Epidermal melanocyte (primary cell): ENCODE measurements at regions not wholly inside any gene's neighbourhood (a gene's known extent, or its start where the extent isn't known, plus 50 kb on each side); places are given as distances from the start of the nearest gene placed in this dataset.
"Not testable (repeated sequence)": the region's sequence is repeated elsewhere in the genome, so short reads cannot be mapped to it uniquely, and the experiment has no call there.

Source experiments
- DNase-seq: peaks from one replicate; pipeline ENCODE4 v3.0.0; 2011; ENCODE audit warnings: low spot score; ENCODE audit not compliant: insufficient read length

GRCh38 chr3:159348431-159348830, 546.6 kb downstream of the MFSD1 start:
- no peak for DNase-seq

DNA sequence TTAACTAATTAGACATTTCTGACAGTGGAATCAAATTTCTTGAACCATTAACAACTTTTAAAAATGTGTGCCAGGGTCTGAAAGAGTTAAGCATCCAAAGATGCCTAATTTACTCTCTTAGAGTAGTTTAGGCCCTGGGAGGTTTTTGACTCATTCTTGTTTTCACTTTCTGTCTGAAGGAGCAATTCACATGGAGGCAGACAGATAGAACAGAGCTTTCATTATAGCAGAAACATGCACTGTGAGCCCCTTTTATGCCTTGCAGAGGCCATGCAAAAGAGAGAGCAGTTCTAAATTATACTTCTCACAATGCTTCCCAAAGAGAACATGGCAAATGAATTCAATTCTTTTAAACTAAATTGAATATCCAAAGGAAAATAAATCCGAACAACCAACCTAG, 554.8 kb downstream of the MFSD1 start:
- DNase-seq = peak; percentile 29

DNA sequence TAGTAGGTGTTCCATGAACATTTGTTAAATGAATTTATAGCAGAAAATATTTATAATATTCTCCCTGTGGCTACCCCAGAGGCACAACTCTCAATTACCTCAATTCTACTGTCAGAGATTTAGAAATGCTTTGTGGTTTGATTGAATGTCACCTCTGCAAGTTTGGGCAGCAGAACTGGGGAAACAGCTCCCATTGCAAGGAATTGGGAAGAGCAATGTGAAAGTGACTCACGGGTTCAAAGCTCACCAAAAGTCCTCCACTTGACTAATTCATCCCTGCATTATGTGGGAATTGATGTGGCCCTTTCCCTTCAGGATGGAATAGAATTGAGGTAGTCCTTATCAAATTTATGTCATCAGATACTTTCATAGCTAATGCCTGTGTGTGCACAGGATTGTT, 562.7 kb downstream of the MFSD1 start:
- DNase-seq = no peak

DNA sequence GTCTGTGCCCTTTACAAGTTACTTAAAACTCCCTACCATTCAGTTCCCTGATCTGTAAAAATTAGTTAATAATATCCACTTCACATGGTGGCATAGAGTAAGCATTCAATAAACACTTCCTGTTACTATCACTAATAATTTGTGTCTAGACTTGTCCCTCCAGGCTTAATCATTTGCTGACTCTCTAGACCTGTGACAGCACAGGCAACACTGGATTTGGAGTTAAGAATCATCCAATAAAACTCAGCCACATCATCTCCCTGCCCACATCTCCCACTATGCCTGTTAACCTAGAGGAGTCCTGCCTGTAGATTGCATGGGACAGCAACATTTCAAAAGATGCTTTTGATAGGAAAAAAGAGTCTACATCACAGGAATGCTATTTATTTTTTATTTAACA, 564.6 kb downstream of the MFSD1 start:
- no peak for DNase-seq

GRCh38 chr3:159371961-159372360, 570.1 kb downstream of the MFSD1 start:
- no peak for DNase-seq

DNA sequence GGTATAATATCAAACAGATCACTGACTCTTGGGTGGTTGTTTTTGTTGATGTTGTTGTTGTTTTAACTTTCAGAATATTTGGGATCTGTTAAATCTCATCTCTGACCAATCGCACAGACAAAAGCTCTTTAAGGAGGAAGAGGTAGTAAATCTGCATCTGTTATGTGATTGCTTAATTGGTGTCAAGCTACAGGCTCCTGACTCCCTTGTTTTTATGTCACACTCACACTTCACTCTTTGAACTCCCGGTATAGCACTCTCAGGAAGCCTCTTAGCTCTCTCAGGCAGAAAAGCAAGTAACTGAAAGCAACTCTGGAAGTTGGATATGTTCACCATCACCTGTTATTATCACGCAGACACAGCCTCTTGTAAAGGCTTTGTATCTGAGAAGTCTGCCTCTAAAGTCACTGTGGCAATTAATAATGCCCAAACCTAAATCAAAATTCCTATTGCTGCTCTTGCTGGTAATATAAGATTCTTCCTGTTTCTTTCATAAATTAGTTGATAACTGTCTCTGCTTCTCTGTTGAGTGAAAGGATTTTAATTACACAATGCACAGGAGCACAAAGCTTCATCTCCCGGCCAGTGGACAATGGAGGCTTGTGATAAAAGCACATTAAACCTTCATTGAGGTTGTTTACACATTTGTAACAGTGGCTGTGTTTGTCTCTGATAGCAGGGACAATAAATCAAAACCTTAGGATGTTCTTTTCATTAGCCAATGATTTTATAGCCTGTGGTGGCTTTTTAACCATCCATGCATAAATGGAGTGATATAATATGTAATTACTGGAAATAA, 576.7 kb downstream of the MFSD1 start:
- DNase-seq = no peak

GRCh38 chr3:159380891-159381290, 579.0 kb downstream of the MFSD1 start:
- no peak for DNase-seq

DNA sequence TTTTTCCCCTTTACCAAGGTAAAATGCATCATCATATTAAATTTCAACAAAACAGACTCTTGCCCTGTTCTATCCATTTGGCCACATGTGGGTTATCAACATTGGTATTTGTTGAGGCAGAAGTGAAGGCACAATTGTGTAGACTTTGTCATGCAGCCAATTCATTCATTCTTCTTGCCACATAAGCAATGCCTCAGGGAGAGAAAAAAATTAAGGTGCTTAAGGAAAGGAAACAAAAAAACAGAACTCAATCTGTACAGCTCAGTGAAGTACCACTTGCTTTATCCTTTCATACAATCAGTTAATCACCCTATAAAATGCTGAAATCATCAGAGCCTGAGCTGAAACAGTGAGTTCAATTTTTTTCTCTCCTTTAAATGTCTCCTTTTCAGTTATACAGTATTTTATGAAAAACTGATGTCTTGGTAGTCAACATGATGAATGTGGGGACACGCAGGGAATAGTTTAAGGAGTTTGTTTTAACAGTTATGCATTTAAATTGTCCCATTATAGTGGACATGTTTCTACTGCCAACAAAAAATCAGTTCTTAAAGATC, 588.9 kb downstream of the MFSD1 start:
- no peak for DNase-seq

GRCh38 chr3:159397683-159398082, 591.0 kb upstream of the IL12A start:
- DNase-seq = not testable (repeated sequence)

GRCh38 chr3:159401069-159401468, 587.6 kb upstream of the IL12A start:
- no peak for DNase-seq

DNA sequence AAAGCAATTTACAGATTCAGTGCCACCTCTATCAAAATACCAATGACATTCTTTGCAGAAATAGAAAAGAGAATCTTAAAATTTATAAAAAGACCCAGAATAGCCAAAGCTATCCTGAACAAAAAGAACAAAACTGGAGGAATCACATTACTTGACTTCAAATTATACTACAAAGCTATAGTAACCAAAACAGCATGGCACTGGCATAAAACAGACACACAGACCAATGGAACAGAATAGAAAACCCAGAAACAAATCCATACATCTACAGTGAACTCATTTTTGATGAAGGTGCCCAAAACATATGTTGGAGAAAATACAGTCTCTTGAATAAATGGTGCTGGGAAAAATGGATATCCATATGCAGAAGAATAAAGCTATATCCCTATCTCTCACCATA, 578.9 kb upstream of the IL12A start:
- not testable (repeated sequence) for DNase-seq

DNA sequence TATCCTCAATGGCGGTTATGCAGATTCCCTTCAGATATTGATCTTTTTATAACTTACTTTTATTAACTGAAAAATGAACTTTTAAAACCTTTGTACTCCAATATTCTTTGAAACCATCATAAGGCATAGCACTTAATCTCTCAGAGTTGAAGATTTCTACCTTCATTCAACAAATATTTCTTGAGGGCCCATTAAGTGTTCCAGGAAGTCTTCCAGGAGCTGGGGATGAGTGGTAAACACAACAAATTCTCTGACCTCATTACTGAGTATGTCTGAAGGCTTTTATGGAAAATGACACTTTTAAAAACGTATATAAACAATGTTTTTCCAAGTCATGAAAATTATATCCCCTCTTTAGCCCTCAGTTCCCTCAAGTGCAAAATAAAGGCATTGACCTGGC, 575.3 kb upstream of the IL12A start:
- no peak for DNase-seq

DNA sequence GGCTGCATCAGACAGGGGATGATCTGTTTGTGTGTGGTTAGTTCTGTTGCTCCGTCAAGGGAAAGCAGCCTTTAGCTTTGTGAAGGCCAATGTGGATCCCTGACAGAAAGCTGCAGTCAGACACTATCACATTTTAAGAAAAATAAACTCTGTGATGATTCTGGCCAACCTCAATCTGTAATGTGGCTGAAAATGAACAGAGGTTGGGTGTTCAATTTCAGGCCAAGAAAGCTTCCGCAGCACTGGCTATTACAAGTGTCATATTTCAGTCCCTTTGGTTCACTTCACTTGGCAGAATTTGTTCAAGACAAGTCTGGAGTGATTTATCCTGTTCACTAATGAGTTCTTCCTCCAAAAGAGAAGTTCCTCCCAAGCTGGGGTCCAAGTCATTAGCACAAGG, 571.8 kb upstream of the IL12A start:
- no peak for DNase-seq

GRCh38 chr3:159417761-159418160, 570.9 kb upstream of the IL12A start:
- DNase-seq = no peak

DNA sequence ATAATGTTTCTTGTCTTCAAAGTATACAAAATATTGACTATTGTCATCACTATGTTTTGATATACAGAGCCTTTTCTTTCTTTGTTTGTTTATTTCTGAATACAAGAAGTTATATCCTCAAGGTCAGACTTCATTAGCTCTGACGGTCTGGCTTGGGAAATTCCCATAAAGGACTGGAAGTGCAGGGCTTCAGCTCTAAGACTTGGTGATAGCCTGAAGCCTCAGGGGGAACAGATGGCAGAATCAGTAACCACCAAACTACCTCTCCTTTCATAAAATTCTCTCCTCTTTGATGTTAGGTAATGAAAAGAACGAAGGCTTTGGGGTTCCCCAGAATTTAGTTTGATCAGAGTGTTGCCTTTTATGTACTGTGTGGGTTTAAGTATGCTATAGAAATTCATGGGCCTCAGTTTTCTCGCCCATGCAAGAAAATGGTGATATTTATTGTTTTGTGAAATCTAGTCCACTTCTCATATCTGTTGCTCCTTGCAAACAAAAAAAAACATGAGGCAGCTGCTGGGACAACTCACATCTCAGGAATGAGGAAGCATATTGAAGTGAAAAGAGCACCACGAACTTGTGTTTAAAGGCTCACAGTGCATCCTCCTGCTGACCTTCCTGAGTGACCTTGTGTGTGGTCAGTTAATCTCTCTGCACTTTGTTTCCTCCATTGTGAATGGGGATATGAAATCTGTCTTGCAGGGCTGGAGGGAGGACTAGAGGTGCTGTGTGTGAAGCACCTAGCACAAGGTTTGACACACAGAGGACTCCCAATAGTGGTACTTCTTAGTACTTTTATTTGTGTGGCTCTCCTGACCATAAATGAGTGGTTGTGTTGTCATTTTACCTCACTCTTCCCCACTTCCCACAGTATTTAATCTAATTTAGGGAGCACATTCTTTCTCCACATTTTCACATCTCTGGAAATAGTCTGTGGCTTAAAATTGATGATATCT, 569.8 kb upstream of the IL12A start:
- no peak for DNase-seq

DNA sequence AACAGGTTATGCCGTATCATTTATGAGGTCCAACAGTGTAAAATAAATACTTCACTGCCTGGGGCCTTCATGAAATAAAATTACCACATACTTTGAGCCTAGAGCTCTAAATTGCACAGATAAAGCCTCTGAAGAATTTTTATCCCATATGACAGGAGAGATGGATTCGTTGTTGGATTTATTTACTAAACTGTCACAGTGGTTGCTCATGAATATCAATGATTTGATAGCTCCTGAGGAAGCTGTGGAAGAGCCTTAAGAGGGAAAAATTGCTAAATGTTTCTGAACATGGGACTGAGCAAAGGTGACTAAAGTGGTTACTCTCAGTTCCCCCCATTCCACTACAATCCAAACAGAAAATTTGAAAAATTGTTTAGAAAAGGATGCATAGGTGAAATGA, 558.9 kb upstream of the IL12A start:
- DNase-seq = no peak

GRCh38 chr3:159432682-159433340, 555.8 kb upstream of the IL12A start:
- DNase-seq = no peak

- no peak for DNase-seq
These were observed 549.3 kb upstream of the IL12A start for GRCh38 chr3:159439346-159439745.

GRCh38 chr3:159441279-159441678, 547.4 kb upstream of the IL12A start:
- DNase-seq = no peak

GRCh38 chr3:159443266-159443665, 545.4 kb upstream of the IL12A start:
- DNase-seq = no peak

GRCh38 chr3:159447841-159448240, 540.8 kb upstream of the IL12A start:
- DNase-seq = no peak

DNA sequence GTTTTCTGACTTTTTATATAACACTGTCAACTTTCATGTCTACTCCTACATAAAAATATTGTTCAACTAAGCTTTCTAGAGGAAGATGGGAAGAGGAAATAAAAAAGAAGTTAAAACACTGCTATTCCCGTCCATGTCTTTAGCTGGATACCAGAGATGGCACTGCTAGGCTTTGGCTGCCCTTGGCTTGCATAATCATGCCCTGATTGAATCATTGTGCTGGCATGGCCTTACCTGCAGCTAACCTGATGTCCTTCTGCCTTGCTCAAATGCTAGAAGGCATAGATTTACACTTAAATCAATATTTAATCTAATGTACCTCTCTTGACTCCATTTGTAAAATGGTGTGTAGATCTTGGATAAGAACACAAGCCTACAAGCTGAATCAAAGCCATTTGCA, 539.7 kb upstream of the IL12A start:
- DNase-seq = no peak
